ENCODE measurements at regions not wholly inside any gene's neighbourhood (a gene's known extent, or its start where the extent isn't known, plus 50 kb on each side); places are given as distances from the start of the nearest gene placed in this dataset.

- H3K4me3 ChIP-seq = no peak overlapping the region
- intact Hi-C loops (cut with micrococcal nuclease) (no loop called here), in situ Hi-C loops (cut with MboI) (no loop called here)
- FAIRE-seq = no peak
- no peak overlapping the region for H2AFZ ChIP-seq (ENCODE audit: low read depth, low read length)
- no peaks in the 10 kb centered on the region for H3K36me3 ChIP-seq (ENCODE audit: control insufficient read depth, insufficient read depth, low read length)
- H3K4me2 ChIP-seq (ENCODE audit: insufficient read depth, low read length) = no peak overlapping the region
- H3K4me1 ChIP-seq (replicated peaks in 1 of 2; ENCODE audit: control insufficient read depth in 2 of 2, insufficient read depth in 2 of 2, low read length in 2 of 2) = no peaks in the 10 kb centered on the region
- H4K20me1 ChIP-seq (replicated peaks; ENCODE audit: control insufficient read depth, insufficient read depth, low read length) = no peaks in the 10 kb centered on the region
- H3K9ac ChIP-seq (ENCODE audit: insufficient read depth in 1 of 2, low read depth in 2 of 2, low read length in 2 of 2) = no peak overlapping the region
- POLR2A ChIA-PET = no interaction called here
- H3K9me1 ChIP-seq (ENCODE audit: control insufficient read depth, insufficient read depth, low read length) = no peaks in the 10 kb centered on the region
- no peak for ATAC-seq
- WGBS (ENCODE audit: insufficient coverage, low coverage, missing lambda C conversion rate) = 0% methylated on average over 2 of the region's 2 CpGs
- no TSS peak for BruUV-seq (replicated peaks)
- no peaks in the 10 kb centered on the region for H3K27me3 ChIP-seq (ENCODE audit: control insufficient read depth in 2 of 2, insufficient read depth in 2 of 2, low read length in 2 of 2)
- H3K9me3 ChIP-seq (replicated peaks; ENCODE audit: control insufficient read depth, insufficient read depth, low read depth, low read length) = no peaks in the 10 kb centered on the region
- CTCF ChIA-PET (ENCODE audit: low intra/inter-chr PET ratio) = no interaction called here
- no peaks in the 10 kb centered on the region for H3K79me2 ChIP-seq (ENCODE audit: control insufficient read depth, insufficient read depth, low read length)
- H3K27ac ChIP-seq (ENCODE audit: extremely low read depth, low read depth, low read length) = no peak overlapping the region
- no peak for DNase-seq (ENCODE audit: extremely low read depth in 1 of 4, low spot score in 3 of 4)
- TF ChIP-seq PHF8 (IDR thresholded peaks at IDR 0.05; ENCODE audit: borderline replicate concordance, low read length) = no peak
- TF ChIP-seq, protein P1, sequence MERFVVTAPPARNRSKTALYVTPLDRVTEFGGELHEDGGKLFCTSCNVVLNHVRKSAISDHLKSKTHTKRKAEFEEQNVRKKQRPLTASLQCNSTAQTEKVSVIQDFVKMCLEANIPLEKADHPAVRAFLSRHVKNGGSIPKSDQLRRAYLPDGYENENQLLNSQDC (CRISPR knock-in tag; IDR thresholded peaks at IDR 0.05) = no peak
- TF ChIP-seq ZNF717 (CRISPR knock-in tag; IDR thresholded peaks at IDR 0.05) = no peak
- no peak for TF ChIP-seq ZNF408 (CRISPR knock-in tag; IDR thresholded peaks at IDR 0.05; ENCODE audit: low read depth)
- TF ChIP-seq MGA (IDR thresholded peaks at IDR 0.05) = no peak
- no peak for TF ChIP-seq ETV5 (CRISPR knock-in tag; IDR thresholded peaks at IDR 0.05; ENCODE audit: low read depth)
- no peak for TF ChIP-seq KLF16 (IDR thresholded peaks at IDR 0.05)
Measured at GRCh38 chr3:134708671-134709070, 57.8 kb upstream of the KY start.
